Bronchial epithelial cell (primary cell): ENCODE measurements at regions not wholly inside any gene's neighbourhood (a gene's known extent, or its start where the extent isn't known, plus 50 kb on each side); places are given as distances from the start of the nearest gene placed in this dataset.
"Not testable (repeated sequence)": the region's sequence is repeated elsewhere in the genome, so short reads cannot be mapped to it uniquely, and the experiment has no call there.

ENCODE experiments used
- DNase-seq: peaks from one replicate; pipeline ENCODE4 v3.0.0-alpha.2; 2010; ENCODE audit warnings: low read depth
- FAIRE-seq: peaks from 2 replicates; lab custom pipeline; 2011; peaks lifted over from hg19 to GRCh38; lab: Jason Lieb, UNC
- H3K27me3 ChIP-seq: 2 replicates; pipeline ENCODE4 v1.5.1; 2011; ENCODE audit warnings: low read length; ENCODE audit not compliant: control insufficient read depth, insufficient read depth
- H3K36me3 ChIP-seq: 2 replicates; pipeline ENCODE4 v1.5.1; 2011; ENCODE audit warnings: low read length; ENCODE audit not compliant: control insufficient read depth, insufficient read depth
- H3K4me3 ChIP-seq: 2 replicates; pipeline ENCODE4 v1.5.1; 2011; ENCODE audit warnings: mild to moderate bottlenecking, low read depth, low read length, control low read depth
- CTCF ChIP-seq: IDR thresholded peaks from 2 replicates; pipeline ENCODE4 v1.5.1; 2011; ENCODE audit warnings: mild to moderate bottlenecking, moderate library complexity, low read length, control low read depth, inconsistent platforms; ENCODE audit not compliant: insufficient read depth, severe bottlenecking

GRCh38 chr12:43233861-43234260, 318.1 kb downstream of the ADAMTS20 start:
- FAIRE-seq (no peak), DNase-seq (no peak)
- TF ChIP-seq CTCF: no peak
- Histone ChIP-seq H3K27me3 (no peaks in the 10 kb centered on the region), H3K4me3 (no peak overlapping the region), H3K36me3 (no peaks in the 10 kb centered on the region)

GRCh38 chr12:43226151-43226550, 325.9 kb downstream of the ADAMTS20 start:
- FAIRE-seq (no peak), DNase-seq (no peak)
- no peak for TF ChIP-seq CTCF
- H3K36me3 ChIP-seq: no peaks in the 10 kb centered on the region
- no peak overlapping the region for H3K4me3 ChIP-seq
- H3K27me3 ChIP-seq: no peaks in the 10 kb centered on the region

GRCh38 chr12:43224190-43224805, 327.7 kb downstream of the ADAMTS20 start:
- DNase-seq, H3K36me3 ChIP-seq, FAIRE-seq, H3K4me3 ChIP-seq, H3K27me3 ChIP-seq: not testable (repeated sequence)

GRCh38 chr12:43222796-43223195, 329.2 kb downstream of the ADAMTS20 start:
- Histone ChIP-seq H3K4me3 (no peak overlapping the region), H3K27me3 (no peaks in the 10 kb centered on the region), H3K36me3 (no peaks in the 10 kb centered on the region)
- TF ChIP-seq CTCF: no peak
- DNase-seq (no peak), FAIRE-seq (no peak)

DNA sequence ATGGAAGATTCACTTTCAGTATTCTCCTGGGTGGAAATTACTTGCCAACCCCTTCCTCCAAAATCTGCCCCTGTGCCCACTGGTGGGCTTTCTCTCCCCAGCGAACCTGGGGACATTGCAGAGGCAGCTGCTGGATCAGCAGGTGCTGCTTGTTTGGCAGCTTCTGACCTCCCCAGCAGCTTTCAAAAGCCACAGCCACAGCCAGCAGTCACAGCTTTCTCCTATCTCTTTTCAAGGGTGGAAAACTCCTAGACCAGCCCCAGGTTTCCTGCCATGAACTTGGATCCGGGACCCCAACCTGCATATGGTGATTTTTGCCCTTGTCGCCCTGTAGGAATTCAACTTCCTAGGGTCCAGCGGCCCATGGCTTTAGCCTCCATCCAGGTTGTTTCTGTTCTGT, 330.8 kb downstream of the ADAMTS20 start:
- no peaks in the 10 kb centered on the region for H3K27me3 ChIP-seq
- no peak for FAIRE-seq
- H3K4me3 ChIP-seq: no peak overlapping the region
- no peak for DNase-seq
- H3K36me3 ChIP-seq: no peaks in the 10 kb centered on the region
- TF ChIP-seq CTCF: no peak

GRCh38 chr12:43216490-43216889, 335.5 kb downstream of the ADAMTS20 start:
- Histone ChIP-seq H3K36me3 (no peaks in the 10 kb centered on the region), H3K27me3 (no peaks in the 10 kb centered on the region), H3K4me3 (no peak overlapping the region)
- no peak for DNase-seq
- FAIRE-seq: no peak
- TF ChIP-seq CTCF: no peak
